ENCODE measurements at regions not wholly inside any gene's neighbourhood (a gene's known extent, or its start where the extent isn't known, plus 50 kb on each side); places are given as distances from the start of the nearest gene placed in this dataset.

DNA sequence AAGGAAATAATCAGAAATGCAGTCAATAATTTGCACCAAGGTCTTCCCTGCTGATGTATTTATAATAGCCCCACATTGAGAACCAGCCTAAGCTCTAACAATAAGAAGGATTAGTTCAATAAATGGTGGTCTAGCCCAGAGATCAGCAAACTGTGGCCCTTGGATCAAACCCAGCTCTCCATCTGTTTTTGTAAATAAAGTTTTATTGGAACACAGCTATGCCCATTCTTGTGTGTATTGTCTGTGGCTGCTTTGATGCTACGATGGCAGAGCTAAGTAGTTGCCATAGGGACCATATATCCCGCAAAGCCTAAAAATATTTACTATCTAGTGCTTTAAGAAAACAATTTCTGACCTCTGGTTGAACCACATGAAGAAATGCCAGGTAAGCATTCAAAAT, 154.9 kb downstream of the EMX2 start:
- TF ChIP-seq, protein P1, sequence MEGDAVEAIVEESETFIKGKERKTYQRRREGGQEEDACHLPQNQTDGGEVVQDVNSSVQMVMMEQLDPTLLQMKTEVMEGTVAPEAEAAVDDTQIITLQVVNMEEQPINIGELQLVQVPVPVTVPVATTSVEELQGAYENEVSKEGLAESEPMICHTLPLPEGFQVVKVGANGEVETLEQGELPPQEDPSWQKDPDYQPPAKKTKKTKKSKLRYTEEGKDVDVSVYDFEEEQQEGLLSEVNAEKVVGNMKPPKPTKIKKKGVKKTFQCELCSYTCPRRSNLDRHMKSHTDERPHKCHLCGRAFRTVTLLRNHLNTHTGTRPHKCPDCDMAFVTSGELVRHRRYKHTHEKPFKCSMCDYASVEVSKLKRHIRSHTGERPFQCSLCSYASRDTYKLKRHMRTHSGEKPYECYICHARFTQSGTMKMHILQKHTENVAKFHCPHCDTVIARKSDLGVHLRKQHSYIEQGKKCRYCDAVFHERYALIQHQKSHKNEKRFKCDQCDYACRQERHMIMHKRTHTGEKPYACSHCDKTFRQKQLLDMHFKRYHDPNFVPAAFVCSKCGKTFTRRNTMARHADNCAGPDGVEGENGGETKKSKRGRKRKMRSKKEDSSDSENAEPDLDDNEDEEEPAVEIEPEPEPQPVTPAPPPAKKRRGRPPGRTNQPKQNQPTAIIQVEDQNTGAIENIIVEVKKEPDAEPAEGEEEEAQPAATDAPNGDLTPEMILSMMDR (IDR thresholded peaks at IDR 0.05) = no peak
- no peak for TF ChIP-seq POLR2A (IDR thresholded peaks at IDR 0.05)
